ENCODE measurements at regions not wholly inside any gene's neighbourhood (a gene's known extent, or its start where the extent isn't known, plus 50 kb on each side); places are given as distances from the start of the nearest gene placed in this dataset.

GRCh38 chr14:44828023-44828422 lies 133.7 kb downstream of the KLHL28 start:
- TF ChIP-seq ESRRG (CRISPR knock-in tag; IDR thresholded peaks at IDR 0.05) (no peak), ARNTL (CRISPR knock-in tag; IDR thresholded peaks at IDR 0.05; ENCODE audit: borderline replicate concordance, low read depth) (no peak)

Data from SK-N-SH treated with all-trans-retinoic acid at 6 μM for 48 hours (cell line).